Astrocyte of the cerebellum (primary cell): ENCODE measurements at regions not wholly inside any gene's neighbourhood (a gene's known extent, or its start where the extent isn't known, plus 50 kb on each side); places are given as distances from the start of the nearest gene placed in this dataset.

ENCODE experiments used
- DNase-seq: peaks from one replicate; pipeline ENCODE4 v3.0.0-alpha.2; 2011; ENCODE audit warnings: low read depth
- H3K4me3 ChIP-seq: 2 replicates; pipeline ENCODE4 v1.5.1; 2011; ENCODE audit warnings: mild to moderate bottlenecking, low read depth, low read length, moderate library complexity
- CTCF ChIP-seq: IDR thresholded peaks from 2 replicates; pipeline ENCODE4 v1.5.1; 2012; ENCODE audit warnings: low read length, low read depth, moderate library complexity, mild to moderate bottlenecking; ENCODE audit errors: missing control alignments
- in situ Hi-C: cut with HindIII; loops from 2 replicates; pipeline ENCODE4 v1.10.0; 2017; ENCODE audit warnings: low sequenced_read_pairs

DNA sequence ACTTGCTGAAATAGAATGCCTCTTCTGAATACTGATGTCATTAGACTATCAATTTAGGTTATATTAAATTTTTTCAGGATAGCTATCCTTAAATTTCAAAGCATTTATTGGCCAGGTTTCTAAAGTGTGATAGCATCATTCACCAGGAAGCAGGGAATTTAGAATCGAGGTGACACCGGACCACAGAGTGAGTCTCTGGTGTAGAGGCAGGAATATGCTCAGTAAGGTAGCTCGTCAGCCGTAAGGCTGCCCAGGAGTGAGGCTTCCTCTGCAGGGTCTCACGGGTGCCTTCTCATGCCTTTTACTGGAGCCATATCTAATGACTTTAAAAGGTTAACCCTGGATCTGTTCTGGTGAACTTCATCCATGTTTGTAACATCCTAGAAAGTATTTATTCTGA, 170.8 kb upstream of the KLF14 start:
- in situ Hi-C loops: no loop called here
- no peak for DNase-seq
- H3K4me3 ChIP-seq: no peak overlapping the region
- no peak for TF ChIP-seq CTCF

GRCh38 chr7:130906575-130906974, 172.6 kb upstream of the KLF14 start:
- peak overlapping the region; percentile 2 for H3K4me3 ChIP-seq
- no peak for DNase-seq
- in situ Hi-C loops: no loop called here
- no peak for TF ChIP-seq CTCF

- H3K4me3 ChIP-seq: peak overlapping the region; percentile 11
- no peak for TF ChIP-seq CTCF
- DNase-seq: no peak
- in situ Hi-C loops: no loop called here
Observed at GRCh38 chr7:130907439-130907838, 173.4 kb upstream of the KLF14 start.

- in situ Hi-C loops: no loop called here
- H3K4me3 ChIP-seq: peak overlapping the region; percentile 75
- DNase-seq: no peak
- TF ChIP-seq CTCF: no peak
Observed at GRCh38 chr7:130908345-130909160, 174.5 kb upstream of the KLF14 start.

DNA sequence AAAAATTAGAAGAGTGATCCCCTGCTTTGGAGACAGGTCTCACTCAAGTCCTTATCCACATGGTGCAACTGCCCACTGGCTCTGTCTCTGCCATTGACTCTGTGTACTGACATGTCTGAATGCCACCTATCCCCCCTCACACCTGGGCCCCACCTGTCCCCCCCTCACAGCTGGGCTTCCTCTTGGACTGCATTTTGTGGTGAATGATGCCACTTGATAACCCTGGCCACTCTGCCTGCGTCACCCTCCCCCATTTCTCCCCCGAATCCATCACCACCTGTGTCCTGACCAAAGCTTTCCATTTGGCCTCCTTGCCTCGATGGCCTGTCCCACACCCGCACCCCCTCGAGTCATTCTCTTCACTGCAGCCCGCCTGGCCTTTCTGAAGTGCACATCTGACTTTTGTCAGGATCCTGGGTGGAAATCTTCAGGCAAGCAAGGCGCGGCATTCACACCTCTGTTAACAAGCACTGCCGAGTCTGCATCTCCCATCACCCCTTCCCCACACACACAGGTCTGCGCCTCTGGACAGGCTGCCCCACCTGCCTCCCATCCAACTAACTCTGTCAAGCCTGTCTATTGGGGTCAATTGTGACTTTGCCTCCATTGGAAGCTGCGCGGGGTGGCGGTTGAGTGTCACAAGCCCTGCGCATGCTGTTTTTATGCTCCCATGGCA, 175.3 kb upstream of the KLF14 start:
- TF ChIP-seq CTCF: no peak
- peak overlapping the region; percentile 75 for H3K4me3 ChIP-seq
- in situ Hi-C loops: no loop called here
- no peak for DNase-seq

- in situ Hi-C loops: no loop called here
- peak overlapping the region; percentile 75 for H3K4me3 ChIP-seq
- no peak for TF ChIP-seq CTCF
- DNase-seq: no peak
Observed at GRCh38 chr7:130909881-130910672, 176.1 kb upstream of the KLF14 start.
